ENCODE measurements at regions not wholly inside any gene's neighbourhood (a gene's known extent, or its start where the extent isn't known, plus 50 kb on each side); places are given as distances from the start of the nearest gene placed in this dataset.

- ChIA-PET CTCF (no interaction called here), POLR2A (no interaction called here)
- no peak for DNase-seq (ENCODE audit: extremely low spot score)
- TF ChIP-seq PKNOX1 (IDR thresholded peaks at IDR 0.05): no peak
- no peak for TF ChIP-seq FOXM1 (IDR thresholded peaks at IDR 0.05; ENCODE audit: borderline replicate concordance)
Observed at GRCh38 chr12:46921048-46921763, 95.4 kb upstream of the SLC38A4 start.

- POLR2A ChIA-PET: no interaction called here
- CTCF ChIA-PET: no interaction called here
- DNase-seq (ENCODE audit: extremely low spot score): no peak
- TF ChIP-seq NFRKB (IDR thresholded peaks at IDR 0.05) (no peak), FOXA1 (IDR thresholded peaks at IDR 0.05) (no peak), FOXM1 (IDR thresholded peaks at IDR 0.05; ENCODE audit: borderline replicate concordance) (no peak), L3MBTL2 (conservative IDR thresholded peaks at IDR 0.05) (no peak), FOXK2 (IDR thresholded peaks at IDR 0.05) (no peak), LEF1 (IDR thresholded peaks at IDR 0.05; ENCODE audit: borderline replicate concordance) (no peak), CTBP1 (IDR thresholded peaks at IDR 0.05; ENCODE audit: borderline replicate concordance) (no peak)
Observed at GRCh38 chr12:46921764-46922133, 96.0 kb upstream of the SLC38A4 start.

GRCh38 chr12:46926526-46926925, 100.7 kb upstream of the SLC38A4 start:
- ChIA-PET CTCF (no interaction called here), POLR2A (no interaction called here)
- no peak for DNase-seq (ENCODE audit: extremely low spot score)
- no peak for TF ChIP-seq SUZ12 (IDR thresholded peaks at IDR 0.05)
- TF ChIP-seq BHLHE40 (IDR thresholded peaks at IDR 0.05; ENCODE audit: borderline replicate concordance): no peak
- no peak for TF ChIP-seq CTBP1 (IDR thresholded peaks at IDR 0.05; ENCODE audit: borderline replicate concordance)

- DNase-seq (ENCODE audit: extremely low spot score): no peak
- POLR2A ChIA-PET: no interaction called here
- CTCF ChIA-PET: no interaction called here
- TF ChIP-seq NFRKB (IDR thresholded peaks at IDR 0.05): no peak
- no peak for TF ChIP-seq SUZ12 (IDR thresholded peaks at IDR 0.05)
- TF ChIP-seq FOXM1 (IDR thresholded peaks at IDR 0.05; ENCODE audit: borderline replicate concordance): no peak
- TF ChIP-seq L3MBTL2 (conservative IDR thresholded peaks at IDR 0.05): no peak
- no peak for TF ChIP-seq PKNOX1 (IDR thresholded peaks at IDR 0.05)
- no peak for TF ChIP-seq HDGF (IDR thresholded peaks at IDR 0.05; ENCODE audit: borderline replicate concordance)
- TF ChIP-seq TARDBP (IDR thresholded peaks at IDR 0.05): no peak
Observed at GRCh38 chr12:46930101-46930500, 104.3 kb upstream of the SLC38A4 start.

- ChIA-PET POLR2A (no interaction called here), CTCF (interaction anchor here (0.5 kb wide), 1 partner anchor 352 kb away, joined by 3 read pairs; no protein-coding TSS in a partner anchor)
- DNase-seq (ENCODE audit: extremely low spot score): peak; percentile 18
- no peak for TF ChIP-seq CTBP1 (IDR thresholded peaks at IDR 0.05; ENCODE audit: borderline replicate concordance)
- no peak for TF ChIP-seq FOXA1 (IDR thresholded peaks at IDR 0.05)
- TF ChIP-seq TARDBP (IDR thresholded peaks at IDR 0.05): no peak
- TF ChIP-seq FOXM1 (IDR thresholded peaks at IDR 0.05; ENCODE audit: borderline replicate concordance): no peak
- TF ChIP-seq ELF4 (IDR thresholded peaks at IDR 0.05): no peak
- no peak for TF ChIP-seq SP1 (IDR thresholded peaks at IDR 0.05)
- no peak for TF ChIP-seq PKNOX1 (IDR thresholded peaks at IDR 0.05)
- no peak for TF ChIP-seq LEF1 (IDR thresholded peaks at IDR 0.05; ENCODE audit: borderline replicate concordance)
- TF ChIP-seq HDGF (IDR thresholded peaks at IDR 0.05; ENCODE audit: borderline replicate concordance): no peak
- no peak for TF ChIP-seq FOXK2 (IDR thresholded peaks at IDR 0.05)
- no peak for TF ChIP-seq L3MBTL2 (conservative IDR thresholded peaks at IDR 0.05)
- TF ChIP-seq ZNF384 (IDR thresholded peaks at IDR 0.05): no peak
- no peak for TF ChIP-seq ARNT (IDR thresholded peaks at IDR 0.05)
- no peak for TF ChIP-seq SUZ12 (IDR thresholded peaks at IDR 0.05)
- TF ChIP-seq BHLHE40 (IDR thresholded peaks at IDR 0.05; ENCODE audit: borderline replicate concordance): no peak
- no peak for TF ChIP-seq NFRKB (IDR thresholded peaks at IDR 0.05)
Observed at GRCh38 chr12:46933947-46934346, 108.2 kb upstream of the SLC38A4 start.

- DNase-seq (ENCODE audit: extremely low spot score): no peak
- ChIA-PET CTCF (interaction anchor here (0.5 to 1.4 kb wide), 2 partner anchors 351 to 809 kb away, joined by 3 to 6 read pairs; no protein-coding TSS in a partner anchor), POLR2A (no interaction called here)
- TF ChIP-seq TARDBP (IDR thresholded peaks at IDR 0.05): no peak
- no peak for TF ChIP-seq L3MBTL2 (conservative IDR thresholded peaks at IDR 0.05)
Observed at GRCh38 chr12:46934374-46935111, 108.7 kb upstream of the SLC38A4 start.

- ChIA-PET POLR2A (no interaction called here), CTCF (interaction anchor here (1.4 kb wide), 1 partner anchor 810 kb away, joined by 6 read pairs; no protein-coding TSS in a partner anchor)
- DNase-seq (ENCODE audit: extremely low spot score): no peak
- no peak for TF ChIP-seq L3MBTL2 (conservative IDR thresholded peaks at IDR 0.05)
- TF ChIP-seq TARDBP (IDR thresholded peaks at IDR 0.05): no peak
- no peak for TF ChIP-seq ELF4 (IDR thresholded peaks at IDR 0.05)
- TF ChIP-seq LEF1 (IDR thresholded peaks at IDR 0.05; ENCODE audit: borderline replicate concordance): no peak
- TF ChIP-seq PKNOX1 (IDR thresholded peaks at IDR 0.05): no peak
- TF ChIP-seq FOXM1 (IDR thresholded peaks at IDR 0.05; ENCODE audit: borderline replicate concordance): no peak
- no peak for TF ChIP-seq ZNF384 (IDR thresholded peaks at IDR 0.05)
- no peak for TF ChIP-seq CTBP1 (IDR thresholded peaks at IDR 0.05; ENCODE audit: borderline replicate concordance)
- TF ChIP-seq SUZ12 (IDR thresholded peaks at IDR 0.05): no peak
- TF ChIP-seq BHLHE40 (IDR thresholded peaks at IDR 0.05; ENCODE audit: borderline replicate concordance): no peak
- TF ChIP-seq FOXK2 (IDR thresholded peaks at IDR 0.05): no peak
- no peak for TF ChIP-seq SP1 (IDR thresholded peaks at IDR 0.05)
- no peak for TF ChIP-seq FOXA1 (IDR thresholded peaks at IDR 0.05)
- no peak for TF ChIP-seq ARNT (IDR thresholded peaks at IDR 0.05)
- no peak for TF ChIP-seq NFRKB (IDR thresholded peaks at IDR 0.05)
- TF ChIP-seq HDGF (IDR thresholded peaks at IDR 0.05; ENCODE audit: borderline replicate concordance): no peak
Observed at GRCh38 chr12:46935271-46935847, 109.6 kb upstream of the SLC38A4 start.

All from HEK293T (cell line).